WTC11 (cell line): ENCODE measurements at regions not wholly inside any gene's neighbourhood (a gene's known extent, or its start where the extent isn't known, plus 50 kb on each side); places are given as distances from the start of the nearest gene placed in this dataset.

Experiments
- ATAC-seq: fragments of 200-7000 bp; cut with Tn5 transposase; 2 replicates; pipeline ENCODE4 v1.10.0; 2021; ENCODE audit warnings: mild to moderate bottlenecking, moderate library complexity
- CTCF ChIA-PET: fragments of 300-600 bp; sonication (Branson Sonifier 250); formaldehyde crosslinking; loops from one replicate; lab custom pipeline; 2021; ENCODE audit warnings: antibody characterized with exemption; lab: Charles Lee
- POLR2A ChIA-PET: fragments of 350-600 bp; sonication (Branson Sonifier 250); formaldehyde crosslinking; loops from one replicate; lab custom pipeline; 2021; ENCODE audit warnings: antibody characterized with exemption; lab: Charles Lee
- DNase-seq: peaks from one replicate; pipeline ENCODE4 v3.0.0; 2021; ENCODE audit warnings: low spot score
- H3K27ac Mint-ChIP-seq: 2 replicates; pipeline ENCODE4 v1.8.0; 2021; ENCODE audit warnings: mixed read lengths
- H3K27me3 Mint-ChIP-seq: 2 replicates; pipeline ENCODE4 v1.8.0; 2021; ENCODE audit warnings: low read depth, mild to moderate bottlenecking, moderate library complexity, mixed read lengths
- H3K36me3 Mint-ChIP-seq: 2 replicates; pipeline ENCODE4 v1.8.0; 2021; ENCODE audit warnings: mixed read lengths
- H3K4me1 Mint-ChIP-seq: 2 replicates; pipeline ENCODE4 v1.8.0; 2022; ENCODE audit warnings: mixed read lengths
- H3K4me3 Mint-ChIP-seq: 2 replicates; pipeline ENCODE4 v1.8.0; 2021; ENCODE audit warnings: mild to moderate bottlenecking, moderate library complexity, mixed read lengths
- H3K9me3 Mint-ChIP-seq: 2 replicates; pipeline ENCODE4 v1.8.0; 2021; ENCODE audit warnings: mixed read lengths
- ARID4B ChIP-seq: sonication (generic); formaldehyde crosslinking; IDR thresholded peaks from 2 replicates; pipeline ENCODE4 v1.8.0; 2023; ENCODE audit warnings: missing genetic modification reagents, mild to moderate bottlenecking, borderline replicate concordance
- ATF1 ChIP-seq: sonication (generic); formaldehyde crosslinking; IDR thresholded peaks from 2 replicates; pipeline ENCODE4 v1.8.1; 2023; ENCODE audit warnings: mild to moderate bottlenecking, moderate library complexity, missing genetic modification reagents
- ATF6 ChIP-seq: sonication (generic); formaldehyde crosslinking; IDR thresholded peaks from 2 replicates; pipeline ENCODE4 v1.8.1; 2023; ENCODE audit warnings: mild to moderate bottlenecking, missing genetic modification reagents
- CREM ChIP-seq: sonication (generic); formaldehyde crosslinking; IDR thresholded peaks from 2 replicates; pipeline ENCODE4 v1.8.1; 2022; ENCODE audit warnings: mild to moderate bottlenecking, missing genetic modification reagents, moderate library complexity
- ELF4 ChIP-seq: sonication (generic); formaldehyde crosslinking; IDR thresholded peaks from 2 replicates; pipeline ENCODE4 v1.8.1; 2022; ENCODE audit warnings: low read depth, mild to moderate bottlenecking, moderate library complexity, missing genetic modification reagents
- EMX1 ChIP-seq: fragments of 250-450 bp; sonication (Bioruptor Pico); IDR thresholded peaks from 2 replicates; pipeline ENCODE4 v1.8.0; 2021; ENCODE audit warnings: mild to moderate bottlenecking
- GRHL2 ChIP-seq: fragments of 250-450 bp; sonication (Bioruptor Pico); IDR thresholded peaks from 2 replicates; pipeline ENCODE4 v1.8.0; 2022; ENCODE audit warnings: mild to moderate bottlenecking, moderate library complexity; ENCODE audit not compliant: insufficient replicate concordance, severe bottlenecking
- HMGA2 ChIP-seq: fragments of 250-450 bp; sonication (Bioruptor Pico); IDR thresholded peaks from 2 replicates; pipeline ENCODE4 v1.4.0; 2021; ENCODE audit warnings: mild to moderate bottlenecking, moderate library complexity
- KAT7 ChIP-seq: sonication (generic); formaldehyde crosslinking; IDR thresholded peaks from 2 replicates; pipeline ENCODE4 v1.8.1; 2023; ENCODE audit warnings: missing genetic modification reagents, mild to moderate bottlenecking, borderline replicate concordance
- MYBL2 ChIP-seq: sonication (generic); formaldehyde crosslinking; IDR thresholded peaks from 2 replicates; pipeline ENCODE4 v1.8.1; 2023; ENCODE audit warnings: mild to moderate bottlenecking, moderate library complexity, missing genetic modification reagents
- NFATC4 ChIP-seq: fragments of 250-450 bp; sonication (Bioruptor Pico); IDR thresholded peaks from 2 replicates; pipeline ENCODE4 v1.9.0; 2021; ENCODE audit warnings: mild to moderate bottlenecking
- NR3C1 ChIP-seq: sonication (generic); formaldehyde crosslinking; conservative IDR thresholded peaks from 2 replicates; pipeline ENCODE4 v1.8.1; 2023; ENCODE audit warnings: low read depth, mild to moderate bottlenecking, missing genetic modification reagents
- SOX15 ChIP-seq: fragments of 250-450 bp; sonication (Bioruptor Pico); IDR thresholded peaks from 2 replicates; pipeline ENCODE4 v1.9.0; 2021; ENCODE audit warnings: mild to moderate bottlenecking
- SP1 ChIP-seq: sonication (generic); formaldehyde crosslinking; conservative IDR thresholded peaks from 2 replicates; pipeline ENCODE4 v1.8.1; 2022; ENCODE audit warnings: missing genetic modification reagents
- TEAD1 ChIP-seq: sonication (generic); formaldehyde crosslinking; IDR thresholded peaks from 2 replicates; pipeline ENCODE4 v1.8.0; 2022; ENCODE audit warnings: mild to moderate bottlenecking, missing genetic modification reagents
- TP53 ChIP-seq: sonication (generic); formaldehyde crosslinking; IDR thresholded peaks from 2 replicates; pipeline ENCODE4 v1.8.1; 2023; ENCODE audit warnings: mild to moderate bottlenecking, missing genetic modification reagents
- ZNF671 ChIP-seq: fragments of 250-450 bp; sonication (Bioruptor Pico); IDR thresholded peaks from 2 replicates; pipeline ENCODE4 v1.8.0; 2021; ENCODE audit warnings: mild to moderate bottlenecking
- TF ChIP-seq, protein P1 (sequence below): fragments of 250-450 bp; sonication (Bioruptor Pico); IDR thresholded peaks from 2 replicates; pipeline ENCODE4 v1.9.0; 2021; ENCODE audit warnings: moderate library complexity, mild to moderate bottlenecking, inconsistent platforms, borderline replicate concordance
- TF ChIP-seq, protein P2 (sequence below): sonication (generic); formaldehyde crosslinking; IDR thresholded peaks from 2 replicates; pipeline ENCODE4 v1.8.1; 2022; ENCODE audit warnings: mild to moderate bottlenecking, missing genetic modification reagents, moderate library complexity, borderline replicate concordance
- TF ChIP-seq, protein P3 (sequence below): sonication (generic); formaldehyde crosslinking; conservative IDR thresholded peaks from 2 replicates; pipeline ENCODE4 v1.8.1; 2023; ENCODE audit warnings: mild to moderate bottlenecking, low read depth, missing genetic modification reagents, moderate library complexity

- TF ChIP-seq CREM (CRISPR knock-in tag), result no peak
- TF ChIP-seq SOX15 (CRISPR knock-in tag), result no peak
- TF ChIP-seq ELF4 (CRISPR knock-in tag), result no peak
- TF ChIP-seq SP1 (CRISPR knock-in tag), result no peak
- TF ChIP-seq, protein P1, sequence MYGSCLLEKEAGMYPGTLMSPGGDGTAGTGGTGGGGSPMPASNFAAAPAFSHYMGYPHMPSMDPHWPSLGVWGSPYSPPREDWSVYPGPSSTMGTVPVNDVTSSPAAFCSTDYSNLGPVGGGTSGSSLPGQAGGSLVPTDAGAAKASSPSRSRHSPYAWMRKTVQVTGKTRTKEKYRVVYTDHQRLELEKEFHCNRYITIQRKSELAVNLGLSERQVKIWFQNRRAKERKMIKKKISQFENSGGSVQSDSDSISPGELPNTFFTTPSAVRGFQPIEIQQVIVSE (CRISPR knock-in tag), result no peak
- no peak for TF ChIP-seq ATF1 (CRISPR knock-in tag)
- no peak for TF ChIP-seq MYBL2
- TF ChIP-seq HMGA2 (CRISPR knock-in tag), result no peak
- peaks cover 7% of the 10 kb centered on the region; the same call in 1 of the 2 replicates for H3K4me1 Mint-ChIP-seq
- CTCF ChIA-PET, result no interaction called here
- no peak overlapping the region for H3K4me3 Mint-ChIP-seq
- no peak overlapping the region for H3K27ac Mint-ChIP-seq
- no peaks in the 10 kb centered on the region for H3K36me3 Mint-ChIP-seq
- 0 out of 2 replicates have a peak, but pooled peaks cover 3% of the 10 kb centered on the region for H3K9me3 Mint-ChIP-seq
- no peak for DNase-seq
- POLR2A ChIA-PET, result no interaction called here
- no peak for ATAC-seq
- H3K27me3 Mint-ChIP-seq, result no peaks in the 10 kb centered on the region
These were observed 425.1 kb upstream of the NPVF start for GRCh38 chr7:25653384-25653783.

DNA sequence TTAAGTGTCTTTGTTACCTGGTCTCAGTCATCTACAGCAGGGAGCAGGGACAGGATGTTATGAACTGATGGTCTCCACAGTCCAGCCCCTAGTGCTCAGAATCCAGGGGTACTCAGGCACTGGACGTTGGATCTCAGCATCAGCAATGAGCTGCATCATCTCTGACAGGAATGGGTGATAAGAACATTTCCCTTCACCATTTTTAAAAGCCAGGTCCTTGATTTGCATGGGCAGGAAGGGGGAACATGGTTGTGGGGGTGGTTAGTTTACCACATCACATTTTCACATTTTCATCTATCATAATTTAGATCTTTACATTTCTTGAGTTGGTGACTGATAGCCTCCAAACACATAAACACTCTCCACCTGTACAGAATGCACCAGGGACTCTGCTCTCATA is 427.8 kb upstream of the NPVF start:
- DNase-seq (no peak), ATAC-seq (no peak)
- TF ChIP-seq, protein P2, sequence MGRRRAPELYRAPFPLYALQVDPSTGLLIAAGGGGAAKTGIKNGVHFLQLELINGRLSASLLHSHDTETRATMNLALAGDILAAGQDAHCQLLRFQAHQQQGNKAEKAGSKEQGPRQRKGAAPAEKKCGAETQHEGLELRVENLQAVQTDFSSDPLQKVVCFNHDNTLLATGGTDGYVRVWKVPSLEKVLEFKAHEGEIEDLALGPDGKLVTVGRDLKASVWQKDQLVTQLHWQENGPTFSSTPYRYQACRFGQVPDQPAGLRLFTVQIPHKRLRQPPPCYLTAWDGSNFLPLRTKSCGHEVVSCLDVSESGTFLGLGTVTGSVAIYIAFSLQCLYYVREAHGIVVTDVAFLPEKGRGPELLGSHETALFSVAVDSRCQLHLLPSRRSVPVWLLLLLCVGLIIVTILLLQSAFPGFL (CRISPR knock-in tag), result no peak
- TF ChIP-seq ZNF671 (CRISPR knock-in tag), result no peak
- TF ChIP-seq TEAD1 (CRISPR knock-in tag), result no peak
- TF ChIP-seq, protein P3, sequence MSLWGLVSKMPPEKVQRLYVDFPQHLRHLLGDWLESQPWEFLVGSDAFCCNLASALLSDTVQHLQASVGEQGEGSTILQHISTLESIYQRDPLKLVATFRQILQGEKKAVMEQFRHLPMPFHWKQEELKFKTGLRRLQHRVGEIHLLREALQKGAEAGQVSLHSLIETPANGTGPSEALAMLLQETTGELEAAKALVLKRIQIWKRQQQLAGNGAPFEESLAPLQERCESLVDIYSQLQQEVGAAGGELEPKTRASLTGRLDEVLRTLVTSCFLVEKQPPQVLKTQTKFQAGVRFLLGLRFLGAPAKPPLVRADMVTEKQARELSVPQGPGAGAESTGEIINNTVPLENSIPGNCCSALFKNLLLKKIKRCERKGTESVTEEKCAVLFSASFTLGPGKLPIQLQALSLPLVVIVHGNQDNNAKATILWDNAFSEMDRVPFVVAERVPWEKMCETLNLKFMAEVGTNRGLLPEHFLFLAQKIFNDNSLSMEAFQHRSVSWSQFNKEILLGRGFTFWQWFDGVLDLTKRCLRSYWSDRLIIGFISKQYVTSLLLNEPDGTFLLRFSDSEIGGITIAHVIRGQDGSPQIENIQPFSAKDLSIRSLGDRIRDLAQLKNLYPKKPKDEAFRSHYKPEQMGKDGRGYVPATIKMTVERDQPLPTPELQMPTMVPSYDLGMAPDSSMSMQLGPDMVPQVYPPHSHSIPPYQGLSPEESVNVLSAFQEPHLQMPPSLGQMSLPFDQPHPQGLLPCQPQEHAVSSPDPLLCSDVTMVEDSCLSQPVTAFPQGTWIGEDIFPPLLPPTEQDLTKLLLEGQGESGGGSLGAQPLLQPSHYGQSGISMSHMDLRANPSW (CRISPR knock-in tag), result no peak
- no peak for TF ChIP-seq NFATC4 (CRISPR knock-in tag)
- no peak for TF ChIP-seq TP53 (CRISPR knock-in tag)
- no peaks in the 10 kb centered on the region for H3K27me3 Mint-ChIP-seq
- no peak overlapping the region for H3K27ac Mint-ChIP-seq
- CTCF ChIA-PET, result no interaction called here
- POLR2A ChIA-PET, result no interaction called here
- H3K9me3 Mint-ChIP-seq, result 0 out of 2 replicates have a peak, but pooled peaks cover 3% of the 10 kb centered on the region
- H3K4me1 Mint-ChIP-seq, result peaks cover 7% of the 10 kb centered on the region; the same call in 1 of the 2 replicates
- H3K36me3 Mint-ChIP-seq, result no peaks in the 10 kb centered on the region
- H3K4me3 Mint-ChIP-seq, result no peak overlapping the region

GRCh38 chr7:25656581-25657026 is 428.3 kb upstream of the NPVF start:
- H3K4me3 Mint-ChIP-seq, result no peak overlapping the region
- no peak for DNase-seq
- H3K27ac Mint-ChIP-seq, result no peak overlapping the region
- 0 out of 2 replicates have a peak, but pooled peaks cover 3% of the 10 kb centered on the region for H3K9me3 Mint-ChIP-seq
- H3K36me3 Mint-ChIP-seq, result no peaks in the 10 kb centered on the region
- ChIA-PET POLR2A (no interaction called here), CTCF (no interaction called here)
- TF ChIP-seq GRHL2 (CRISPR knock-in tag), result no peak
- peaks cover 7% of the 10 kb centered on the region; the same call in 1 of the 2 replicates for H3K4me1 Mint-ChIP-seq
- no peak for ATAC-seq
- no peaks in the 10 kb centered on the region for H3K27me3 Mint-ChIP-seq

DNA sequence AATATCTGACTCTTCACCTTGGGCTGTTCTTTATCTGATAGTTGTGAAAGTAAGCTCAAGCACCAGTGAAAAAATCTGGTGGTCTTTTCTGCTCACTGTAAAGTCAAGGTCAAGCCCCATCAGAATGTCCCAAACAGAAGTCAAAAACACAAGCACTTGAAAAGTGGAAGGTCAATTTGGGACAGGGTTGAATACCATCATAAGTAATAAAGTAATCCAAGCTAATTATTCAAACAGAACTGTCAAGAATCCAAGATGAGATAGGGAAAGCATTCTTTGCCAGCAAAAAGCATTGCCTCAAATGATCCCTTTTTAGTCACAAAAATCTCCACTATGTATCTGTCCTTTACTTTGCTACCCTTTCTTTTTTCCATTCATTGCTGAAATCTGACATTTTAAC is 430.1 kb upstream of the NPVF start:
- H3K9me3 Mint-ChIP-seq, result no peaks in the 10 kb centered on the region
- H3K27ac Mint-ChIP-seq, result no peak overlapping the region
- POLR2A ChIA-PET, result no interaction called here
- TF ChIP-seq NR3C1 (CRISPR knock-in tag) (no peak), ARID4B (CRISPR knock-in tag) (no peak), EMX1 (CRISPR knock-in tag) (no peak), ATF6 (no peak), KAT7 (CRISPR knock-in tag) (no peak), CREM (CRISPR knock-in tag) (no peak)
- no peaks in the 10 kb centered on the region for H3K36me3 Mint-ChIP-seq
- CTCF ChIA-PET, result no interaction called here
- ATAC-seq (no peak), DNase-seq (no peak)
- peaks cover 5% of the 10 kb centered on the region; the same call in 1 of the 2 replicates for H3K4me1 Mint-ChIP-seq
- H3K27me3 Mint-ChIP-seq, result no peaks in the 10 kb centered on the region
- no peak overlapping the region for H3K4me3 Mint-ChIP-seq
